Right lobe of liver (tissue), 4 donors: ENCODE measurements at regions not wholly inside any gene's neighbourhood (a gene's known extent, or its start where the extent isn't known, plus 50 kb on each side); places are given as distances from the start of the nearest gene placed in this dataset.

Experiments
- CTCF ChIP-seq, 4 donors: fragments of 200-600 bp in 3 of 4; fragments of 450-650 bp in 1 of 4; IDR thresholded peaks; one replicate each; pipeline versions ENCODE4 v1.5.1 to v1.8.0; 2016 to 2022; ENCODE audit warnings: antibody characterized with exemption in 4 of 4, mild to moderate bottlenecking in 2 of 4
- POLR2A ChIP-seq: fragments of 450-650 bp; IDR thresholded peaks from one replicate; pipeline ENCODE4 v1.6.1; 2017; ENCODE audit warnings: antibody characterized with exemption, mild to moderate bottlenecking
- donor health status: DM: no; HTN: no; CAD: no.
- donor health status: DM: no; HTN: no; CAD: no.
- donor health status: DM: no; HTN: yes; CAD: no.

DNA sequence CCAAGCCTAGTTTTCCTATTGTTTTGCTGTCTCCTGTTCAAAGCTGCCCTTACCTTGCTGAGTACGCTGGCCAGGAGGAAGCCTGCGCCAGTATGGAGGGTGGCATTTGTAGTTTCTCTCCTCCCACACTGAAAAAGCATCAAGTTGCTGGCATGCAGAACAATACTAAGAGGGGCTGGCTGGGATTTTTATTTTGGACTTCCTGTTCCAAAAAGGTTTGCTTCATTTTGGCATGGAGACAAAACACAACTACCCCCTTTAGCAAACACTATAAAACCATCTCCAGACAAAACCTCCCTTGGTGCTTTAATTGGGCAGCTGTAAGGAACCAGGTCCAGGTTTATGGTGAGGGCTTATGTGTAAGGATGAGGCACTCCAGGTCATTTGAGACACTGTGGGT lies 457.6 kb downstream of the PDCD6IP start:
- no peak for TF ChIP-seq CTCF (IDR thresholded peaks at IDR 0.05)
- TF ChIP-seq POLR2A, result no peak
